Endothelial cell (in vitro differentiated cells): ENCODE measurements at regions not wholly inside any gene's neighbourhood (a gene's known extent, or its start where the extent isn't known, plus 50 kb on each side); places are given as distances from the start of the nearest gene placed in this dataset.

Source experiments
- DNase-seq: peaks from one replicate; pipeline ENCODE4 v3.0.0; 2021; ENCODE audit warnings: low spot score
- H3K27ac Mint-ChIP-seq: one replicate; pipeline ENCODE4 v1.8.0; 2021; ENCODE audit warnings: mixed read lengths, inconsistent platforms; ENCODE audit not compliant: unreplicated experiment
- H3K27me3 Mint-ChIP-seq: one replicate; pipeline ENCODE4 v1.8.0; 2021; ENCODE audit warnings: mild to moderate bottlenecking, moderate library complexity, mixed read lengths, inconsistent platforms; ENCODE audit not compliant: unreplicated experiment
- H3K36me3 Mint-ChIP-seq: one replicate; pipeline ENCODE4 v1.8.0; 2021; ENCODE audit warnings: mild to moderate bottlenecking, low read depth, mixed read lengths, inconsistent platforms; ENCODE audit not compliant: unreplicated experiment
- H3K4me1 Mint-ChIP-seq: one replicate; pipeline ENCODE4 v1.8.0; 2021; ENCODE audit warnings: mild to moderate bottlenecking, mixed read lengths, inconsistent platforms; ENCODE audit not compliant: unreplicated experiment
- H3K4me3 Mint-ChIP-seq: one replicate; pipeline ENCODE4 v1.8.0; 2021; ENCODE audit warnings: mild to moderate bottlenecking, mixed read lengths, inconsistent platforms; ENCODE audit not compliant: unreplicated experiment
- H3K9me3 Mint-ChIP-seq: one replicate; pipeline ENCODE4 v1.8.0; 2021; ENCODE audit warnings: mixed read lengths, inconsistent platforms; ENCODE audit not compliant: unreplicated experiment
- TF ChIP-seq, protein P1 (sequence below): fragments of 200-600 bp; sonication (generic); IDR thresholded peaks from one replicate; pipeline ENCODE4 v1.5.0; 2021; ENCODE audit warnings: antibody characterized with exemption; ENCODE audit not compliant: unreplicated experiment

DNA sequence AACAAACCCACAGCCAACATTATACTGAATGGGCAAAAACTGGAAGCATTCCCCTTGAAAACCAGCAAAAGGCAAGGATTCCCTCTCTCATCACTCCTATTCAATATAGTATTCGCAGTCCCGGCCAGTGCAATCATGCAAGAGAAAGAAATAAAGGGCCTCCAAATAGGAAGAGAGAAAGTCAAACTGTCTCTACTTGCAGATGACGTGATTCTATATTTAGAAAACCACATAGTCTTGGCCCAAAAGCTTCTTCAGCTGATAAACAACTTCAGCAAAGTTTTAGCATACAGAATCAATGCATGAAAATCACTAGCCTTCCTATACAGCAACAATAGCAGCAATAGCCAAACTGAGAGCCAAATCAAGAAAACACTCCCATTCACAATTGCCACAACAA lies 333.7 kb upstream of the EDIL3 start:
- DNase-seq = no peak
- no peak overlapping the region for H3K4me3 Mint-ChIP-seq
- TF ChIP-seq, protein P1, sequence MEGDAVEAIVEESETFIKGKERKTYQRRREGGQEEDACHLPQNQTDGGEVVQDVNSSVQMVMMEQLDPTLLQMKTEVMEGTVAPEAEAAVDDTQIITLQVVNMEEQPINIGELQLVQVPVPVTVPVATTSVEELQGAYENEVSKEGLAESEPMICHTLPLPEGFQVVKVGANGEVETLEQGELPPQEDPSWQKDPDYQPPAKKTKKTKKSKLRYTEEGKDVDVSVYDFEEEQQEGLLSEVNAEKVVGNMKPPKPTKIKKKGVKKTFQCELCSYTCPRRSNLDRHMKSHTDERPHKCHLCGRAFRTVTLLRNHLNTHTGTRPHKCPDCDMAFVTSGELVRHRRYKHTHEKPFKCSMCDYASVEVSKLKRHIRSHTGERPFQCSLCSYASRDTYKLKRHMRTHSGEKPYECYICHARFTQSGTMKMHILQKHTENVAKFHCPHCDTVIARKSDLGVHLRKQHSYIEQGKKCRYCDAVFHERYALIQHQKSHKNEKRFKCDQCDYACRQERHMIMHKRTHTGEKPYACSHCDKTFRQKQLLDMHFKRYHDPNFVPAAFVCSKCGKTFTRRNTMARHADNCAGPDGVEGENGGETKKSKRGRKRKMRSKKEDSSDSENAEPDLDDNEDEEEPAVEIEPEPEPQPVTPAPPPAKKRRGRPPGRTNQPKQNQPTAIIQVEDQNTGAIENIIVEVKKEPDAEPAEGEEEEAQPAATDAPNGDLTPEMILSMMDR = no peak
- no peaks in the 10 kb centered on the region for H3K27me3 Mint-ChIP-seq
- H3K4me1 Mint-ChIP-seq = no peaks in the 10 kb centered on the region
- H3K27ac Mint-ChIP-seq = no peak overlapping the region
- H3K36me3 Mint-ChIP-seq = no peaks in the 10 kb centered on the region
- H3K9me3 Mint-ChIP-seq = no peaks in the 10 kb centered on the region

DNA sequence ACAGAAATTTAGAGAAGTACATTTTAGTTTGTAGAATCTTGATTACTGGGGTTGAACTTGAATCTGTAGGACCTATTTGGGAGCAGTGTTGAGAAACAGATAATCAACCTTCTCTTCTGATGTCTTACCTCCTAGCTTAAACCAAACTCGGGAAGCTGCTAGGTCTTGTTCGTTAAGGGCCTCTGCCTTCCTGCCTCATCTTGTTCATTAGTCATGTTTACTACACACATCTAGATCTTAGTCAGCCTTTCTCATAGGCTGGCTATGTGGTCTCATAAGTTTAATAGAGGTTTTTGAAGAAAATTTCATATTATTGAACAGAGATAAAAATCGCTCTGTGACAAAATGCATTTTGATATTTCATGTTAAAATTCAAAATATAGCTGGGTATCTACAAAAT lies 331.0 kb upstream of the EDIL3 start:
- H3K27me3 Mint-ChIP-seq = no peaks in the 10 kb centered on the region
- H3K4me1 Mint-ChIP-seq = no peaks in the 10 kb centered on the region
- no peak overlapping the region for H3K27ac Mint-ChIP-seq
- H3K9me3 Mint-ChIP-seq = no peaks in the 10 kb centered on the region
- no peak for DNase-seq
- TF ChIP-seq, protein P1 = no peak
- H3K4me3 Mint-ChIP-seq = no peak overlapping the region
- no peaks in the 10 kb centered on the region for H3K36me3 Mint-ChIP-seq

DNA sequence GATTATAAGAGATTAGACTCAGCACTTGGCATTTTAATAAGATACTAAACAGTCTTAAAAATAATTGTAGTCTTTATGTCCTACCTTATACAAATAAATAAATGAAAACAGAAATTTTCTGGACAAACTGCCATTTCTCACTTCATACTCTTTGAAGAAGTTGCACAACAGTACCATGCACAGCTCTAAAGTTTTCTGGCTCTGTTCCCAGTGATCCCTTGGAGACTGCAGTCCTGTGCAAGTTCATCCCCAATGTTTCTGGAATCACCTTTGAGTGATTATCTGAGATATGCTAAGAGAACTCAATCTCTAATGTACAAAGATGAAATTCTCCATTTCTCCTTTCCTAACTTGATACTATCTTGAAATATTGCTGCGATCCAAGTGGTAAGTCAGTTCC lies 330.4 kb upstream of the EDIL3 start:
- no peak overlapping the region for H3K27ac Mint-ChIP-seq
- H3K4me1 Mint-ChIP-seq = no peaks in the 10 kb centered on the region
- H3K4me3 Mint-ChIP-seq = no peak overlapping the region
- H3K27me3 Mint-ChIP-seq = no peaks in the 10 kb centered on the region
- DNase-seq = no peak
- H3K9me3 Mint-ChIP-seq = no peaks in the 10 kb centered on the region
- TF ChIP-seq, protein P1 = no peak
- H3K36me3 Mint-ChIP-seq = no peaks in the 10 kb centered on the region

DNA sequence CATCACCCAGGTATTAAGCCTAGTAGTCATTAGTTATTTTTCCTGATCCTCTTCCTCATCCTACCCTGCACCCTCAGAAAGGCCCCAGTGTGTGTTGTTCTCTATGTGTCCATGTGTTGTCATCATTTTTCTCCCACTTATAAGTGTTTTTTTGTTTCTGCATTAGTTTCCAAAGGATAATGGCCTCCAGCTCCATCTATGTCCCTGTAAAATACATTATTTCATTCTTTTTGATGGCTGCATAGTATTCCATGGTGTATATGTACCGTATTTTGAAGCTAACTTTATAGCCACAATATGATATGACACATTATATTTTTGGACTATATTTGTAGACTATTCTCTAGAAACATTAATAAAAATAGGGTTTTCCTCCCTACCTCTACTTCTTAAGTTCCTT lies 324.4 kb upstream of the EDIL3 start:
- no peaks in the 10 kb centered on the region for H3K27me3 Mint-ChIP-seq

More for the DNA sequence above, 324.4 kb upstream of the EDIL3 start:
- H3K27ac Mint-ChIP-seq = no peak overlapping the region
- DNase-seq = no peak
- H3K4me1 Mint-ChIP-seq = no peaks in the 10 kb centered on the region
- TF ChIP-seq, protein P1 = no peak
- no peak overlapping the region for H3K4me3 Mint-ChIP-seq
- H3K36me3 Mint-ChIP-seq = no peaks in the 10 kb centered on the region
- no peaks in the 10 kb centered on the region for H3K9me3 Mint-ChIP-seq
